GM19372 (cell line): ENCODE measurements at regions not wholly inside any gene's neighbourhood (a gene's known extent, or its start where the extent isn't known, plus 50 kb on each side); places are given as distances from the start of the nearest gene placed in this dataset.
"Not testable (repeated sequence)": the region's sequence is repeated elsewhere in the genome, so short reads cannot be mapped to it uniquely, and the experiment has no call there.

Experiments
- ATAC-seq: cut with Tn5 transposase; IDR thresholded peaks from one replicate; pipeline ENCODE4 v1.9.1; 2021; ENCODE audit warnings: mild to moderate bottlenecking, low read depth, moderate library complexity; ENCODE audit not compliant: unreplicated experiment

- ATAC-seq = no peak
These were observed 135.7 kb upstream of the ATXN7L3B start for GRCh38 chr12:74401966-74402365.

GRCh38 chr12:74403221-74403470, 134.5 kb upstream of the ATXN7L3B start:
- ATAC-seq = not testable (repeated sequence)

GRCh38 chr12:74408601-74409166, 129.0 kb upstream of the ATXN7L3B start:
- ATAC-seq = no peak

GRCh38 chr12:74412606-74413230, 124.9 kb upstream of the ATXN7L3B start:
- no peak for ATAC-seq

- peak; percentile 73 for ATAC-seq
These were observed 122.0 kb upstream of the ATXN7L3B start for GRCh38 chr12:74415633-74416032.

- ATAC-seq = no peak
These were observed 119.1 kb upstream of the ATXN7L3B start for GRCh38 chr12:74418573-74418972.

- no peak for ATAC-seq
These were observed 112.9 kb upstream of the ATXN7L3B start for GRCh38 chr12:74424778-74425177.

- no peak for ATAC-seq
These were observed 111.5 kb upstream of the ATXN7L3B start for GRCh38 chr12:74426091-74426490.

- no peak for ATAC-seq
These were observed 108.1 kb upstream of the ATXN7L3B start for GRCh38 chr12:74429535-74429934.

- ATAC-seq = no peak
These were observed 105.8 kb upstream of the ATXN7L3B start for GRCh38 chr12:74431801-74432200.

- ATAC-seq = no peak
These were observed 97.2 kb upstream of the ATXN7L3B start for GRCh38 chr12:74440469-74440868.

GRCh38 chr12:74441872-74442271, 95.8 kb upstream of the ATXN7L3B start:
- ATAC-seq = no peak

- ATAC-seq = no peak
These were observed 91.2 kb upstream of the ATXN7L3B start for GRCh38 chr12:74446466-74446865.

- ATAC-seq = no peak
These were observed 87.8 kb upstream of the ATXN7L3B start for GRCh38 chr12:74449872-74450271.

GRCh38 chr12:74454109-74454508, 83.5 kb upstream of the ATXN7L3B start:
- no peak for ATAC-seq

GRCh38 chr12:74455429-74455828, 82.2 kb upstream of the ATXN7L3B start:
- ATAC-seq = no peak

- no peak for ATAC-seq
These were observed 81.2 kb upstream of the ATXN7L3B start for GRCh38 chr12:74456431-74456830.

- ATAC-seq = no peak
These were observed 69.2 kb upstream of the ATXN7L3B start for GRCh38 chr12:74468401-74468800.

GRCh38 chr12:74476234-74476633, 61.4 kb upstream of the ATXN7L3B start:
- ATAC-seq = no peak

- no peak for ATAC-seq
These were observed 56.6 kb upstream of the ATXN7L3B start for GRCh38 chr12:74481078-74481477.

- ATAC-seq = no peak
These were observed 55.5 kb upstream of the ATXN7L3B start for GRCh38 chr12:74482115-74482514.

GRCh38 chr12:74483057-74483456, 54.6 kb upstream of the ATXN7L3B start:
- no peak for ATAC-seq
